ENCODE measurements at regions not wholly inside any gene's neighbourhood (a gene's known extent, or its start where the extent isn't known, plus 50 kb on each side); places are given as distances from the start of the nearest gene placed in this dataset.
"Not testable (repeated sequence)": the region's sequence is repeated elsewhere in the genome, so short reads cannot be mapped to it uniquely, and the experiment has no call there.

GRCh38 chr10:109741712-109742111 lies 181.6 kb downstream of the XPNPEP1 start:
- Histone ChIP-seq H3K9me3 (no peaks in the 10 kb centered on the region), H3K27me3 (no peaks in the 10 kb centered on the region), H3K4me3 (ENCODE audit: low read depth, low read length) (no peak overlapping the region), H3K4me1 (no peaks in the 10 kb centered on the region), H3K36me3 (no peaks in the 10 kb centered on the region)
- no peak for TF ChIP-seq CTCF (IDR thresholded peaks at IDR 0.05; ENCODE audit: low read depth, low read length)
- no peak for DNase-seq

- TF ChIP-seq CTCF (IDR thresholded peaks at IDR 0.05; ENCODE audit: low read depth, low read length) = no peak
- Histone ChIP-seq H3K9me3 (no peaks in the 10 kb centered on the region), H3K4me3 (ENCODE audit: low read depth, low read length) (no peak overlapping the region), H3K4me1 (no peaks in the 10 kb centered on the region), H3K36me3 (no peaks in the 10 kb centered on the region), H3K27me3 (no peaks in the 10 kb centered on the region)
- DNase-seq = no peak
Observed at GRCh38 chr10:109740436-109740835, 182.9 kb downstream of the XPNPEP1 start.

- H3K27me3 ChIP-seq = no peaks in the 10 kb centered on the region
- no peaks in the 10 kb centered on the region for H3K9me3 ChIP-seq
- DNase-seq = no peak
- TF ChIP-seq CTCF (IDR thresholded peaks at IDR 0.05; ENCODE audit: low read depth, low read length) = no peak
- no peaks in the 10 kb centered on the region for H3K36me3 ChIP-seq
- no peak overlapping the region for H3K4me3 ChIP-seq (ENCODE audit: low read depth, low read length)
- no peaks in the 10 kb centered on the region for H3K4me1 ChIP-seq
Observed at GRCh38 chr10:109737626-109738025, 185.7 kb downstream of the XPNPEP1 start.

- TF ChIP-seq CTCF (IDR thresholded peaks at IDR 0.05; ENCODE audit: low read depth, low read length) = no peak
- Histone ChIP-seq H3K9me3 (no peaks in the 10 kb centered on the region), H3K27me3 (no peaks in the 10 kb centered on the region), H3K36me3 (no peaks in the 10 kb centered on the region), H3K4me1 (no peaks in the 10 kb centered on the region), H3K4me3 (ENCODE audit: low read depth, low read length) (no peak overlapping the region)
- DNase-seq = no peak
Observed at GRCh38 chr10:109737009-109737408, 186.3 kb downstream of the XPNPEP1 start.

- Histone ChIP-seq H3K4me1 (no peaks in the 10 kb centered on the region), H3K36me3 (no peaks in the 10 kb centered on the region), H3K4me3 (ENCODE audit: low read depth, low read length) (no peak overlapping the region), H3K27me3 (no peaks in the 10 kb centered on the region), H3K9me3 (no peaks in the 10 kb centered on the region)
- no peak for DNase-seq
- TF ChIP-seq CTCF (IDR thresholded peaks at IDR 0.05; ENCODE audit: low read depth, low read length) = no peak
Observed at GRCh38 chr10:109735776-109736175, 187.5 kb downstream of the XPNPEP1 start.

- Histone ChIP-seq H3K36me3 (no peaks in the 10 kb centered on the region), H3K27me3 (no peaks in the 10 kb centered on the region), H3K4me1 (no peaks in the 10 kb centered on the region), H3K4me3 (ENCODE audit: low read depth, low read length) (no peak overlapping the region), H3K9me3 (no peaks in the 10 kb centered on the region)
- no peak for TF ChIP-seq CTCF (IDR thresholded peaks at IDR 0.05; ENCODE audit: low read depth, low read length)
- no peak for DNase-seq
Observed at GRCh38 chr10:109732254-109732965, 190.9 kb downstream of the XPNPEP1 start.

- H3K4me3 ChIP-seq (ENCODE audit: low read depth, low read length); H3K36me3 ChIP-seq; DNase-seq; H3K9me3 ChIP-seq; H3K4me1 ChIP-seq; H3K27me3 ChIP-seq: not testable (repeated sequence)
Observed at GRCh38 chr10:109729895-109730294, 193.4 kb downstream of the XPNPEP1 start.
